GM12874 (cell line): ENCODE measurements at regions not wholly inside any gene's neighbourhood (a gene's known extent, or its start where the extent isn't known, plus 50 kb on each side); places are given as distances from the start of the nearest gene placed in this dataset.

Source experiments
- CTCF ChIP-seq: IDR thresholded peaks from 2 replicates; pipeline ENCODE4 v1.5.1; 2011; ENCODE audit warnings: low read depth, mild to moderate bottlenecking, control low read depth, low read length, moderate library complexity; ENCODE audit not compliant: insufficient read depth

- TF ChIP-seq CTCF = no peak
These were observed 353.3 kb downstream of the RAB28 start for GRCh38 chr4:13130848-13131247.

GRCh38 chr4:13129095-13129494 lies 355.0 kb downstream of the RAB28 start:
- TF ChIP-seq CTCF = no peak

GRCh38 chr4:13126976-13127910 lies 356.9 kb downstream of the RAB28 start:
- TF ChIP-seq CTCF = no peak

- no peak for TF ChIP-seq CTCF
These were observed 365.5 kb downstream of the RAB28 start for GRCh38 chr4:13118633-13119032.

- no peak for TF ChIP-seq CTCF
These were observed 367.0 kb downstream of the RAB28 start for GRCh38 chr4:13117185-13117584.

- TF ChIP-seq CTCF = no peak
These were observed 372.1 kb downstream of the RAB28 start for GRCh38 chr4:13112030-13112429.

GRCh38 chr4:13109536-13109935 lies 374.6 kb downstream of the RAB28 start:
- no peak for TF ChIP-seq CTCF
